ENCODE measurements at regions not wholly inside any gene's neighbourhood (a gene's known extent, or its start where the extent isn't known, plus 50 kb on each side); places are given as distances from the start of the nearest gene placed in this dataset.
"Not testable (repeated sequence)": the region's sequence is repeated elsewhere in the genome, so short reads cannot be mapped to it uniquely, and the experiment has no call there.

DNA sequence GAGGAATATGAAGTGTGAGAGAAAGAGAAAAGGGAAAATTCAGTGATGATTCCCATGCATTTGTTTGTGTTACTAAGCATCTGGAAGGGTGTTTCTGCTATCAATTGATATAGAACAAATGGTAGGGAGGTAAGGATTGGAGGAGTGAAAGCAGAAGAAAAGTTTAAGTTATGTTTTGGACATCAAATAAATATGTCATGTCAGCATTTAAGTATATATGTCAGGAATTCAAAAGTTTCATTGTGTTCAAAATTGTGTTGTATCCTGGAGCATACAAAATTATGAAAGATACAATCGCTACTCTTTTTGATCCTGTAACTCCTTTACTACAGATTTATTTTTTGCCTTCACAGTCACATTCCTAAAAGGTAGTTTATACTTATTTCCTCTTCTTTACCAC is 885.8 kb downstream of the KCNA4 start:
- DNase-seq: no peak

DNA sequence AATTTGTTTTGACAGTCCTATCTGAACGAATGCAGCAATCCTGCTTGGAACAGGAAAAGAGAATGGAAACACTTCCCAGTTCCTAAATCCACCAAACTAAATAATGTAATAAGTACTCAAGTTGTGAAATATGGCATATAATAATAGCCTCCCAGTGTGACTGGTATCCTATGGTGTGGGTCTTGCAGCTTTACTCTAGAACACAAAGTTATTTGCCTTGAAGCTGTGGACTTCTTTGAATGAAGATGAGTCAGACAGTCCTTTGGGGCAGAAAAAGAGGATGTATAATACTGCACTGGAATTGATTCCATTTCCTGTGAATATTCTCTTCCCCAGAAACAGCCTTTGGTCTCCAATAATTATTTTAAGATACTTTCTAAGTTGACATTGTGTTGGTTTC is 887.0 kb downstream of the KCNA4 start:
- no peak for DNase-seq

DNA sequence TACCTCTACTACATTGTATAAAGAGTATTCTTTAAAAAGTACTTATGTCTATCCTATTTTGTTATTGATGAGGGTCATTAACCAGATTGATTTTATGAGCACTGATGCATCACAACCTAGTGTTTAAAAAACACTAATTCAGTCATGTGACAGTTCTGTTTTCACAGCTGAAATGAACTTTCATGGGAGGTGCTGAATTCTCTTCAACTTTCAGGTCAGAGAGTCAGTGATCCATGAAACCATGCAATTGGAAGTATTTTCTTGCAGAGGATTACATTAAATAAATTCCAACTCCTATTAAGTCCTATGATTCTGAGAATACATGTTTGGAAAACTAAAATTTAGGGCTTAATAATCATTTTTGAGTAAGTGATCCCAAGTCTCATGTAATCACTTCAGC is 889.4 kb downstream of the KCNA4 start:
- no peak for DNase-seq

DNA sequence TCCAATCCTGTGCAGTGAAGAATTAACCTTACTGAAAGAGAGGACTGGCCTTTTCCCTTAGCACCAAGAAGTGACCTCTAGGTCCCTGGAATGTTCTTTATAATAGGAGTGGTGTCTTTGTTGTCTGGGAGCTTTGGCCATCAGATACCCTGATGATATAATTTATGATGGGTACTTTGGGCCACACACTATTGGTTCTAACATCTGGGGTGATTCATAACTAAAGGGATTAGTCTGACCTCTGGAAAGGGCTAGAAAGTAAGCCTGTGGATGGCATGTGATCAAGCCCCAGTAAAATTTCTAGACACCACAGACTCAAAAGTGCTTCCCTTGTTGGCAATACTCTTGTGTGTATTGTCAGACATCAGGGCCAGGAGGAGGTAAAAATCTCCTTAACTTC is 891.2 kb downstream of the KCNA4 start:
- DNase-seq: no peak

DNA sequence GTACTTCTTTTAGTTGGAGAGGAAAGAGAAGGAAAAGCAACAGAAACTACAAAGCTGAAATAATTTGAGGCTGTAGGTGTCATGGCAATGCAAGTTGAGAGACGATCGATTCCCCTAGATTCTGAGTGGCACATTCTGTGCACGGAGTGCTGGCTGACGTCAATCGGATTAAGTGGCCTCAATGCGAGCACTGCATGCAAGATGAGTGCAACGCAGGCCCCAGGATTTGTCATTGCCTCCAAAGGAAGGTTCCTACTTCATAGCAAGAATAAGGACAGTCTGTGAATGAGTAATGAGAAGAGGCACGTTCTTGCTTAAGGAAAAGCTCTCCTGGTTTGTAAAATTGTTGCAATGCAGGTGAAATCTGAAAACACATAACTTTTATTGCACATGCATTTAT is 892.4 kb downstream of the KCNA4 start:
- no peak for DNase-seq

DNA sequence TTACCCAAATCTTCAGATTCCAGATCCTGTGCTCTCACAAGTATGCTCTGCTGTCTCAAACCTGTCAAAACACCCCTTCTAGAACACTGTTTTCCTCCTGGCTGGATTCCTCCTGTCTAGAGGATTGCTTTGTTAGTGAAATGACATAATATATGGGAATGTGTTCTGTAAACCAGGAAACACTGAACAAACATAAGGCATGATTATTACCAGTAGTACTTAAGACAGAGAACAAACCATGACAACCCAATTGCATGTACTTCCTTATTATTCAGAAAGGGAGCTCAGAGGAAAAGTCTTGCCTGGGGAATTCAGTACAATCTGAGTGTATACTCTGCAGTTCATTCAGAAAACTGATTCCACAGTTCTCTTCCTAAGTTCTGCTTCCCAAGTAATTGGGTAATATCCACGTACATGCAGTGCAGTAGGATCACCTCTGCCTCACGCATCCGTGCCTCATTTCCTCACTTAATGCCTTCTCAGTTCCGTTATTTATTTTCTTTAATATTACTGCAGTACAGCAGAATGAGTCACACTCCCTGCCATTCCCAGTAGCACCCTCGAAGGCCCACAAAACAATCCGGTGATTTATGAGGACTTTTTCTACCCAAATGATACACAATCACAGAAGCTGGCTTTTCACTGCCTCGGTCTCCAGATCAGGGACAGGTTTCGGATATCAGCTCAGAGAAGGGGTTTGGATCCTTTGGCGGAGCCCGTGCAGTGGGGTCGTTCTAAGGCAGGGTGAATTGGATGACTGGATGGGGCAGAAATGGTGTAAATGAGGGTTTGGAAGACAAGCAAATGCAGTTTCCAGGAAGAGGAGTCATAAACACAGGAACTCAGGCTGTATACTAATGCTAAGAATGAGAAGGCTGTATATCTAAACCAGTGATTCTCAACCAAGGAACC is 896.9 kb downstream of the KCNA4 start:
- DNase-seq: peak; percentile 21

- DNase-seq: no peak
These were observed 897.7 kb downstream of the KCNA4 start for GRCh38 chr11:29119116-29119515.

- no peak for DNase-seq
These were observed 915.9 kb downstream of the KCNA4 start for GRCh38 chr11:29100967-29101366.

- DNase-seq: no peak
These were observed 921.0 kb downstream of the KCNA4 start for GRCh38 chr11:29095821-29096220.

DNA sequence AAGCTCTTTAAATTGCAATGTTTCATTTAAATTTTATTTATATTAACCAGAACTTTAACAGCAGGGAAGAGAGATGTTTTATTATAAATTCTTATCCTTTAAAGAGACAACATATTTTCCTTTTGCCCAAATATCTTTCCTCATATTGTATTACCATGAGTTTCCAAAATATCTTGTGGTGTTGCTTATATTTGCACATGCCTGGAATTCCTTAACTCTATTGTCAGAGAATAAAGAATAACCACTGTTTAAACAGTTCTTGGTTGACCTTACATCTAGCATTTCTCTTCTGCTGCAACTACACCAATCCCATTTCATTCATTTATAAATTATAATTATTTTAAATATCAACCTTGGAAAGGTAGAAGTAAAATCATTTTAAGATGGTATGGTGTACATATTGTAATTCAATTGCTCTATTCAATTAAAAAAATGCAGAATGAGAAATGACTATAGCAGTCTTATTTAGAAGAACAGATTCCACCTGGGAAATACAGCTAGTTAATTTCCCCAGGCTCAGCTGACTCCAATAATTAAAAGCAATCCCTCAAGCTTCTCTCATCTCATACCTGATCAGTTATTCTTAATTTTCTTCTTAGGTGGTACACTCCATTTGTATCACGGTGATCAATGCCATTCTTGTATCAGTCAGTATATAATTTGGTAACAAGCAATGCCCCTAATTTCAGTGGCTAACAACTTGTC is 923.3 kb downstream of the KCNA4 start:
- DNase-seq: no peak

GRCh38 chr11:29087200-29087812 is 929.5 kb downstream of the KCNA4 start:
- no peak for DNase-seq

DNA sequence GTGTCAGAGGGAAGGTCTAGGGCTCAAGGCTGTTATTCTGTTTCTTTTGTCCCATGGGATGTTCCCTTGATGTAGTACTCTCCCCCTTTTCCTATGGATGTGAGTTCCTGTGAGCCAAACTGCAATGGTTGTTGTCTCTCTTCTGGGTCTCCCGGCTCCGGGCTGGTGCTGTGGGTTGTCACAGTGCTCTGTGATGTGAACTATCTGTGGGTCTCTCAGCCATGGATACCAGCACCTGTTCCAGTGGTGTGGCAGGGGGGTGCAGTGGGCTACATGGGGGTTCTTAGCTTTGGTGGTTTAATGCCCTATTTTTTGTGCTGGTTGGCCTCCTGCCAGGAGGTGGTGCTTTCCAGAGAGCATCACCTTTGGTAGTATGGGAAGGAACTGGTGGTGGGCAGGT is 941.1 kb downstream of the KCNA4 start:
- DNase-seq: no peak

DNA sequence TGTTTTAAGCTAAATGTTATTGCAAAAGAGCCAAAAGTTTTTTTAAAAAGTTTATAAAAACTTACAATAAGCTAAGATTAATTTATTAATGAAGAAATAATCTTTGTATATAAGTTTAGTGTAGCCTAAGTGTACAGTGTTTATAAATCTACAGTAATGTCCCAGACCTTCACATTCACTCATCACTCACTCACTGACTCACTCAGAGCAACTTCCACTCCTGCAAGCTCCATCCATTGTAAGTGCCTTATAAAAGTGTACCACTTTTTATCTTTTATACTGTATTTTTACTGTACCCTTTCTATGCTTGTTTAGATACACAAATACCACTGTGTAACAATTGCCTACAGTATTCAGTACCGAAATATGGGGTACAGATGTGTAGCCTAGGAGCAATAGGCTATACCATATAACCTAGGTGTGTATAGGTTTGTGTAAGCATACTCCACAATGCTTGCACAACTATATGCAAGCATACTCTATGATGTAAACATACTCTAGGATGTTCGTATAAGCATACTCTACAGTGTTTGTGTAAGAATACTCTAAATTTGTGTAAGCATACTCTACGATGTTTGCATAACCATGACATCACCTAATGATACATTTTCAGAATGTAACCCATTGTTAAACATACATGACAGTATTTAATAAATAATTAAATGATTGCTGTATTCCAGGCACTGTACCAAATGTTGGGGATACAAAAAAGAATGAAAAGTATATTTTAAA is 953.0 kb downstream of the KCNA4 start:
- DNase-seq: peak; percentile 34

DNA sequence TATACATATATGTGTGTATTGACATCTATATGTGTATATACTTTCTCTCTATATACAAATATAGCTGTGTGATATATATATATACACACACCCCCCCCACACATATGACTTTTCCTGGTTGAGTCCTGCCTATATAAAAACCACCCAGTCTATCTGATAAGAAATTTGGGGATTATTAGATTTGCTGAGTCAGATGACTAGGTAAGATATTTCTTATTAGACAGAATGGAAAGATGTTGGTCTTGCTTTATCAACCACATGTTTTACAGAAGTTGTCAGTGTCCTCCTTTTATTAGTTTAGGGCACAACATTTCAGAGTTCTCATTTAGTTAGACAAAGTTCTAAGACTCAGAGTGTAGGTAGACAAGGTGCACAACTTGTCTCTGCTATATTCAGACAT is 953.3 kb downstream of the METTL15 start:
- no peak for DNase-seq

DNA sequence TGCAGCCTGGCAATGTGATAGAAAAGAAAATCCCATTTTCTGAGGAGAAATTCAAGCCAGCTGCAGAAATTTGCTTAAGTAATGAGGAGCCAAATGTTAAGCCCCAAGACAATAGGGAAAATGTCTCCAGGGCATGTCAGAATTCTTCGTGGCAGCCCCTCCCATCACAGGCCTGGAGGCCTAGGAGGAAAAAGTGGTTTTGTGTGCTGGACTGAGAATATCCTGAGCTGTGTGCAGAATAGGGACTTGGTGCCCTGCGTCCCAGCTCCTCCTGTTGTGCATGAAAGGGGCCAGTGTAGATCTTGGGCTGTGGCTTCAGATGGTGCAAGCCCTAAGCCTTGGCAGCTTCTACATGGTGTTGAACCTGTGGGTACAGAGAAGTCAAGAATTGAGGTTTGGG is 948.3 kb downstream of the METTL15 start:
- not testable (repeated sequence) for DNase-seq

DNA sequence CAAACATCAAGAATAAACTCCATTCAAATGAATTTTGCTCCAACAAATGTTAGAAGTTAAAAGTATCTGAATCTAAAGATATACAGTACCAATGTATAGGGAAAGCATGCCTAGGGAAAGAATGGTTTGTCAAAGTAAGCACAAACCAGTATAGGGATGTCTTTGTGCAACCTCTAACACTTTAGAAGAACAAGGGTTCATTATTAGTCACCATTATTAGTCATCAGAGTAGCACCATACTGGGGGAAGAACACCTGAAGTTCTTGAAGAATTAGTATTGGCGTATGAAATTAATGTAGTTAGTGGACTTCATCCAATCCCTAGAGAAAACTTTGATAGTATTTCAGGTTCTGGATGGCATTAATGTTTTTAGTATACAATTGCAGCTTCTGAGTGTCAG is 943.7 kb downstream of the METTL15 start:
- no peak for DNase-seq

GRCh38 chr11:29050962-29051361 is 942.8 kb downstream of the METTL15 start:
- DNase-seq: not testable (repeated sequence)

DNA sequence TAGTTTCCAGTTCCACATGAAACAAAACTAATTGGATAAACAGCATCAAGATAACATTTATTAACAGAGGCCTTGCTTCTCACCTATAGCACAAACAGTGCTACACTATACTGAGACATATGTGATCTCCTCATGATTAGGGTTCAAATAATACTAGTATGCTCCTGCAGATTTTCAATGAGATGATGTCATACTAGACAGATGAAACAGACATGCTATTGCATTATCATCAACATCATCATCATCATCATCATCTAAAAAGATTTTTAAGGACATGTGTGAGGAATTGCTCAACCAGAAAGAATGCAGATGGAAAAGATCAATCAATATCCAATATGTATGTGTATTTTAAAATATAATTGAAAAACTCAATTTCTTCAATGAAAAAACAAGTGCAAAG is 932.3 kb downstream of the METTL15 start:
- DNase-seq: no peak

GRCh38 chr11:29032384-29033149 is 924.4 kb downstream of the METTL15 start:
- DNase-seq: no peak

- no peak for DNase-seq
These were observed 921.3 kb downstream of the METTL15 start for GRCh38 chr11:29029452-29029851.

DNA sequence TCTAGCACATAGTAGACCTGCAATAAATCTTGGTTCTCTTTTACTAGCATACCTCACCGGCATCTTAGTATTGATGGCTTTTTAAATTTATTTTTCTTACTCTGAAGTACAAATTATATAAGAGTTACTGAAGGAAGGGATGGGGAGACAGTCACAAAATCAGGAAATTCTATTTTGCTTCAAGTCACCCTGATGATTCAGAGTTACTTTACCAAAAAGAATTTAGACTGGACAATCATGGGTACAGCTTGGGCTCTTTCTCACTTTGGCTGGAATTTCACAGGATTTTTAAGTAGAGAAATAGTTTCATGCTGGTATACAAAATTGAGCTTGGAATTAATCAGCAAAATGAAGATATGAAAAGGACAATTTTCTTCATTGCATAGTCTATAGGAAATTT is 919.2 kb downstream of the METTL15 start:
- DNase-seq: no peak

GRCh38 chr11:29026286-29026685 is 918.1 kb downstream of the METTL15 start:
- no peak for DNase-seq

Data from NCI-H2029 (cell line).